ENCODE measurements at regions not wholly inside any gene's neighbourhood (a gene's known extent, or its start where the extent isn't known, plus 50 kb on each side); places are given as distances from the start of the nearest gene placed in this dataset.

DNA sequence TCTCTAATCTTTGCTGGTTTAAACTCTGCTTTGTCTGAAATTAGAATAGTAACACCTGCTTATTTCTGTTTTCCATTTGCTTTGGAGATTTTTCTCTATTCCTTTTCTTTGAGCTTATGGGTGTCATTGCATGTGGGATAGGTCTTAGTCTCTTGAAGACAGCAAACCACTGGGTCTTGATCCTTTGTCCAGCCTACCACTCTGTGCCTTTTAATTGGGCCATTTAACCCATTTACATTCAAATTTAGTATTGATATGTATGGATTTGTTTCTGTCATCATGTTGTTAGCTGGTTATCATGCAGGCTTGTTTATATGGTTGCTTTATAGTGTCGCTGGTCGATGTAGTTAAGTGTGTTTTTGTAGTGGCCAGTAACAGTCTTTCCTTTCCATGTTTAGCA, 914.7 kb downstream of the MAT2B start:
- Histone ChIP-seq H3K79me2 (ENCODE audit: control insufficient read depth, insufficient read depth, low read length) (no peaks in the 10 kb centered on the region), H3K4me1 (ENCODE audit: control insufficient read depth, insufficient read depth, low read length) (no peaks in the 10 kb centered on the region), H3K4me3 (no peak overlapping the region), H3K9me3 (replicated peaks; ENCODE audit: control insufficient read depth, insufficient read depth, low read length) (no peaks in the 10 kb centered on the region; the same call in 2 of the 3 replicates), H3K4me2 (ENCODE audit: control insufficient read depth, insufficient read depth) (no peak overlapping the region), H3K36me3 (ENCODE audit: control insufficient read depth in 2 of 2, insufficient read depth in 2 of 2, low read length in 1 of 2) (no peaks in the 10 kb centered on the region), H3K27me3 (replicated peaks in 1 of 2; ENCODE audit: control insufficient read depth in 2 of 2, insufficient read depth in 2 of 2, low read length in 1 of 2) (no peaks in the 10 kb centered on the region), H3K9ac (ENCODE audit: control insufficient read depth, insufficient read depth, low read length) (no peak overlapping the region), H2AFZ (ENCODE audit: control insufficient read depth, low read depth, low read length) (no peak overlapping the region), H4K20me1 (ENCODE audit: control insufficient read depth, insufficient read depth) (no peaks in the 10 kb centered on the region), H3K27ac (ENCODE audit: control insufficient read depth, insufficient read depth) (no peak overlapping the region)
- ATAC-seq, result no peak
- SMC1A ChIA-PET (ENCODE audit: uncharacterized antibody, unreplicated experiment), result interaction anchor here (1.1 to 1.8 kb wide), 3 partner anchors 19 to 74 kb away, joined by 3 to 5 read pairs (median 5); no protein-coding TSS in a partner anchor
- POLR2A ChIA-PET, result no interaction called here
- in situ Hi-C loops (cut with MboI) (no loop called here), intact Hi-C loops (cut with micrococcal nuclease; ENCODE audit: unreplicated experiment) (no loop called here)
- no peak for FAIRE-seq
- CTCF ChIA-PET, result interaction anchor here (0.7 to 1.3 kb wide), 2 partner anchors 9 to 16 kb away, joined by 3 read pairs; no protein-coding TSS in a partner anchor
- WGBS (ENCODE audit: insufficient coverage, insufficient replicate concordance, low lambda C conversion rate, missing lambda C conversion rate), result 40% methylated on average over 2 of the region's 2 CpGs
- no TSS peak for BruUV-seq (replicated peaks)
- RAD21 ChIA-PET (ENCODE audit: unreplicated experiment), result interaction anchor here (1.3 kb wide), 1 partner anchor 43 kb away, joined by 3 read pairs; no protein-coding TSS in a partner anchor
- TF ChIP-seq, protein P1, sequence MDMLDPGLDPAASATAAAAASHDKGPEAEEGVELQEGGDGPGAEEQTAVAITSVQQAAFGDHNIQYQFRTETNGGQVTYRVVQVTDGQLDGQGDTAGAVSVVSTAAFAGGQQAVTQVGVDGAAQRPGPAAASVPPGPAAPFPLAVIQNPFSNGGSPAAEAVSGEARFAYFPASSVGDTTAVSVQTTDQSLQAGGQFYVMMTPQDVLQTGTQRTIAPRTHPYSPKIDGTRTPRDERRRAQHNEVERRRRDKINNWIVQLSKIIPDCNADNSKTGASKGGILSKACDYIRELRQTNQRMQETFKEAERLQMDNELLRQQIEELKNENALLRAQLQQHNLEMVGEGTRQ (IDR thresholded peaks at IDR 0.05; ENCODE audit: borderline replicate concordance, low read depth, low read length), result no peak
- TF ChIP-seq CBX5 (IDR thresholded peaks at IDR 0.05; ENCODE audit: low read depth), result peak; percentile 51; the same call in 1 of the 2 replicates
- no peak for DNase-seq (ENCODE audit: low read depth, low spot score)

DNA sequence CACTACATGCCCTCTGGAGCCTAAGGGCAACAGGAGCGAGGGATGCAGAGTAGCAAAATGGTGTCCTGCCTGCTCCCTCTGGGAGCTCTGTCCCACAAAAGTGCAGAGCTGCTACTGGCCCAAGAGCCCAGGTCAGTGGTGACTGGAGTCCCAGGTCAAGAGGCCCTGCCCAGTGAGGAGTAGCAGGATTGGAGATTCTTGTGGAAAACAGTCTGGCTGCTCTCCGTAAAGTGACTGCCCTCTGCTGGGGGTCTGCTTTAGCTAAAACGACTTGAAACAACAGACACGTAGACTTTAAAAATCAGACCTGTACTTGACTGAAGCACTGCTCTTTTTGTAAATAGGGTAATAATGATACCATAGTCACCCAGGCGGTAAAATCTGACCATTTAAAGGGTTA, 917.0 kb downstream of the MAT2B start:
- no peak overlapping the region for H2AFZ ChIP-seq (ENCODE audit: control insufficient read depth, low read depth, low read length)
- no TSS peak for BruUV-seq (replicated peaks)
- H3K27ac ChIP-seq (ENCODE audit: control insufficient read depth, insufficient read depth), result no peak overlapping the region
- 54% methylated on average over 5 of the region's 5 CpGs for WGBS (ENCODE audit: insufficient coverage, insufficient replicate concordance, low lambda C conversion rate, missing lambda C conversion rate)
- no peaks in the 10 kb centered on the region for H3K36me3 ChIP-seq (ENCODE audit: control insufficient read depth in 2 of 2, insufficient read depth in 2 of 2, low read length in 1 of 2)
- ATAC-seq (no peak), DNase-seq (ENCODE audit: low read depth, low spot score) (no peak), FAIRE-seq (no peak)
- RAD21 ChIA-PET (ENCODE audit: unreplicated experiment), result interaction anchor here (1.2 kb wide), 1 partner anchor 76 kb away, joined by 4 read pairs; no protein-coding TSS in a partner anchor
- H3K27me3 ChIP-seq (replicated peaks in 1 of 2; ENCODE audit: control insufficient read depth in 2 of 2, insufficient read depth in 2 of 2, low read length in 1 of 2), result no peaks in the 10 kb centered on the region
- H3K4me1 ChIP-seq (ENCODE audit: control insufficient read depth, insufficient read depth, low read length), result no peaks in the 10 kb centered on the region
- POLR2A ChIA-PET, result no interaction called here
- in situ Hi-C loops (cut with MboI) (no loop called here), intact Hi-C loops (cut with micrococcal nuclease; ENCODE audit: unreplicated experiment) (no loop called here)
- H3K4me2 ChIP-seq (ENCODE audit: control insufficient read depth, insufficient read depth), result no peak overlapping the region
- no peak overlapping the region for H3K9ac ChIP-seq (ENCODE audit: control insufficient read depth, insufficient read depth, low read length)
- no peaks in the 10 kb centered on the region for H3K79me2 ChIP-seq (ENCODE audit: control insufficient read depth, insufficient read depth, low read length)
- H3K9me3 ChIP-seq (replicated peaks; ENCODE audit: control insufficient read depth, insufficient read depth, low read length), result no peaks in the 10 kb centered on the region; the same call in 2 of the 3 replicates
- no peak overlapping the region for H3K4me3 ChIP-seq
- CTCF ChIA-PET, result interaction anchor here (0.7 to 1.8 kb wide), 7 partner anchors 11 to 438 kb away, joined by 3 to 6 read pairs (median 3); no protein-coding TSS in a partner anchor
- no peaks in the 10 kb centered on the region for H4K20me1 ChIP-seq (ENCODE audit: control insufficient read depth, insufficient read depth)
- SMC1A ChIA-PET (ENCODE audit: uncharacterized antibody, unreplicated experiment), result interaction anchor here (0.9 to 1.7 kb wide), 4 partner anchors 7 to 32 kb away, joined by 3 to 8 read pairs (median 5); no protein-coding TSS in a partner anchor
- TF ChIP-seq ZNF274 (IDR thresholded peaks at IDR 0.05; ENCODE audit: insufficient read depth, insufficient read length) (no peak), RB1 (IDR thresholded peaks at IDR 0.05; ENCODE audit: borderline replicate concordance) (no peak), HDAC2 (IDR thresholded peaks at IDR 0.05) (no peak), POLR2AphosphoS5 (IDR thresholded peaks at IDR 0.05; ENCODE audit: low read length) (no peak), KDM1A (IDR thresholded peaks at IDR 0.05; ENCODE audit: borderline replicate concordance) (no peak)
- TF ChIP-seq, protein P2, sequence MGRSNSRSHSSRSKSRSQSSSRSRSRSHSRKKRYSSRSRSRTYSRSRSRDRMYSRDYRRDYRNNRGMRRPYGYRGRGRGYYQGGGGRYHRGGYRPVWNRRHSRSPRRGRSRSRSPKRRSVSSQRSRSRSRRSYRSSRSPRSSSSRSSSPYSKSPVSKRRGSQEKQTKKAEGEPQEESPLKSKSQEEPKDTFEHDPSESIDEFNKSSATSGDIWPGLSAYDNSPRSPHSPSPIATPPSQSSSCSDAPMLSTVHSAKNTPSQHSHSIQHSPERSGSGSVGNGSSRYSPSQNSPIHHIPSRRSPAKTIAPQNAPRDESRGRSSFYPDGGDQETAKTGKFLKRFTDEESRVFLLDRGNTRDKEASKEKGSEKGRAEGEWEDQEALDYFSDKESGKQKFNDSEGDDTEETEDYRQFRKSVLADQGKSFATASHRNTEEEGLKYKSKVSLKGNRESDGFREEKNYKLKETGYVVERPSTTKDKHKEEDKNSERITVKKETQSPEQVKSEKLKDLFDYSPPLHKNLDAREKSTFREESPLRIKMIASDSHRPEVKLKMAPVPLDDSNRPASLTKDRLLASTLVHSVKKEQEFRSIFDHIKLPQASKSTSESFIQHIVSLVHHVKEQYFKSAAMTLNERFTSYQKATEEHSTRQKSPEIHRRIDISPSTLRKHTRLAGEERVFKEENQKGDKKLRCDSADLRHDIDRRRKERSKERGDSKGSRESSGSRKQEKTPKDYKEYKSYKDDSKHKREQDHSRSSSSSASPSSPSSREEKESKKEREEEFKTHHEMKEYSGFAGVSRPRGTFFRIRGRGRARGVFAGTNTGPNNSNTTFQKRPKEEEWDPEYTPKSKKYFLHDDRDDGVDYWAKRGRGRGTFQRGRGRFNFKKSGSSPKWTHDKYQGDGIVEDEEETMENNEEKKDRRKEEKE (IDR thresholded peaks at IDR 0.05), result no peak
- TF ChIP-seq, protein P3, sequence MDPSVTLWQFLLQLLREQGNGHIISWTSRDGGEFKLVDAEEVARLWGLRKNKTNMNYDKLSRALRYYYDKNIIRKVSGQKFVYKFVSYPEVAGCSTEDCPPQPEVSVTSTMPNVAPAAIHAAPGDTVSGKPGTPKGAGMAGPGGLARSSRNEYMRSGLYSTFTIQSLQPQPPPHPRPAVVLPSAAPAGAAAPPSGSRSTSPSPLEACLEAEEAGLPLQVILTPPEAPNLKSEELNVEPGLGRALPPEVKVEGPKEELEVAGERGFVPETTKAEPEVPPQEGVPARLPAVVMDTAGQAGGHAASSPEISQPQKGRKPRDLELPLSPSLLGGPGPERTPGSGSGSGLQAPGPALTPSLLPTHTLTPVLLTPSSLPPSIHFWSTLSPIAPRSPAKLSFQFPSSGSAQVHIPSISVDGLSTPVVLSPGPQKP (IDR thresholded peaks at IDR 0.05; ENCODE audit: low read depth, low read length), result no peak
- TF ChIP-seq, protein P4, sequence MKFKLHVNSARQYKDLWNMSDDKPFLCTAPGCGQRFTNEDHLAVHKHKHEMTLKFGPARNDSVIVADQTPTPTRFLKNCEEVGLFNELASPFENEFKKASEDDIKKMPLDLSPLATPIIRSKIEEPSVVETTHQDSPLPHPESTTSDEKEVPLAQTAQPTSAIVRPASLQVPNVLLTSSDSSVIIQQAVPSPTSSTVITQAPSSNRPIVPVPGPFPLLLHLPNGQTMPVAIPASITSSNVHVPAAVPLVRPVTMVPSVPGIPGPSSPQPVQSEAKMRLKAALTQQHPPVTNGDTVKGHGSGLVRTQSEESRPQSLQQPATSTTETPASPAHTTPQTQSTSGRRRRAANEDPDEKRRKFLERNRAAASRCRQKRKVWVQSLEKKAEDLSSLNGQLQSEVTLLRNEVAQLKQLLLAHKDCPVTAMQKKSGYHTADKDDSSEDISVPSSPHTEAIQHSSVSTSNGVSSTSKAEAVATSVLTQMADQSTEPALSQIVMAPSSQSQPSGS (IDR thresholded peaks at IDR 0.05; ENCODE audit: low read length), result no peak

All from GM12878 (cell line).